Thyroid gland (tissue), 4 donors: ENCODE measurements at regions not wholly inside any gene's neighbourhood (a gene's known extent, or its start where the extent isn't known, plus 50 kb on each side); places are given as distances from the start of the nearest gene placed in this dataset.
A peak's percentile ranks its signal among the peaks of the same experiment; 100 is the strongest.

Experiments
- DNase-seq, 2 donors: peaks; one replicate each; pipeline ENCODE4 v3.0.0-alpha.2; 2019
- H3K27ac ChIP-seq, 3 donors: fragments of 200-600 bp; sonication (generic); 1 replicate in 2 of 3; 2 replicates in 1 of 3; pipeline ENCODE4 v1.5.1; 2016 to 2019; ENCODE audit warnings: mild to moderate bottlenecking in 1 of 3, moderate library complexity in 1 of 3
- H3K27me3 ChIP-seq: fragments of 200-600 bp; sonication (generic); one replicate; pipeline ENCODE4 v1.5.1; 2019
- H3K36me3 ChIP-seq, 2 donors: fragments of 200-600 bp; sonication (generic); one replicate each; pipeline ENCODE4 v1.5.1; 2016 to 2019
- H3K4me1 ChIP-seq, 2 donors: fragments of 200-600 bp; sonication (generic); one replicate each; pipeline ENCODE4 v1.5.1; 2017 to 2019
- H3K4me3 ChIP-seq, 3 donors: fragments of 200-600 bp; sonication (generic); replicated peaks in 1 of 3; 1 replicate in 2 of 3; 2 replicates in 1 of 3; pipeline ENCODE4 v1.5.1; 2016; ENCODE audit warnings: mild to moderate bottlenecking in 1 of 3
- H3K9me3 ChIP-seq: fragments of 200-600 bp; sonication (generic); one replicate; pipeline ENCODE4 v1.5.1; 2017
- CTCF ChIP-seq, 6 experiments: fragments of 200-600 bp in 3 of 6; fragments of 450-650 bp in 3 of 6; sonication (generic) in 3 of 6; IDR thresholded peaks; one replicate each; pipeline ENCODE4 v1.5.1; 2016 to 2019; ENCODE audit warnings: antibody characterized with exemption in 6 of 6, mild to moderate bottlenecking in 2 of 6, inconsistent platforms in 1 of 6, moderate library complexity in 1 of 6
- POLR2A ChIP-seq, 2 donors: fragments of 450-650 bp; IDR thresholded peaks; one replicate each; pipeline ENCODE4 v1.6.1; 2017; ENCODE audit warnings: antibody characterized with exemption in 2 of 2, mild to moderate bottlenecking in 2 of 2, moderate library complexity in 1 of 2
- WGBS, 2 donors: methylation state at CpG; one replicate each; pipeline ENCODE4 v1.1.5; 2017; 5-methylcytosine and 5-hydroxymethylcytosine counted together
- intact Hi-C: fragments of 100-400 bp; cut with DNase I; formaldehyde crosslinking; loops from one replicate; pipeline ENCODE4 v1.15.1; 2023

DNA sequence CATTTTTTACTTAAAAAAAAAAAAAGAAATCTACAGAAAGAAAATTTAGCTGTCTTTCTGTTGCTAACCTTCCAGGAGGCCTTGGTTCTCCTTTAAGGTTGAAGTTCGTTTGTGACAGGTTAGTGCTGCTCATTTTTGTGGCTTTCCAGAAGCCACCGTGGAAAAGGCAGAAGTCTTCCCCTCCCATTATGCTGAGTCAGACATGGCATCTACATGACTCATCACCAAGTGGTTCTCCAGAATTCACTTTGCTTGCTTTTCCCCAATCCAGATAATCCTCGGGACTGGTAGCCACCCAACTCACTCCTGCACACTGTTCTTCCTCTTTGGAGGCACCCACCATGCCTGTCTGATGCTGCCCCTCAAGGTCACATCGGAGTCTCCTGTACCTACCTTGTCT lies 228.7 kb downstream of the PIK3C3 start:
- 71 to 79% methylated on average over 4 of the region's 4 CpGs for WGBS, 2 donors
- Histone ChIP-seq H3K9me3 (no peaks in the 10 kb centered on the region), H3K36me3 (no peaks in the 10 kb centered on the region), H3K27ac (no peak overlapping the region), H3K27me3 (no peaks in the 10 kb centered on the region), H3K4me3 (no peak overlapping the region), H3K4me1 (no peaks in the 10 kb centered on the region)
- intact Hi-C loops = no loop called here
- DNase-seq = peak in 1 of 2 donors; percentile 5
- no peak for TF ChIP-seq POLR2A (IDR thresholded peaks at IDR 0.05)
- TF ChIP-seq CTCF (IDR thresholded peaks at IDR 0.05) = no peak

DNA sequence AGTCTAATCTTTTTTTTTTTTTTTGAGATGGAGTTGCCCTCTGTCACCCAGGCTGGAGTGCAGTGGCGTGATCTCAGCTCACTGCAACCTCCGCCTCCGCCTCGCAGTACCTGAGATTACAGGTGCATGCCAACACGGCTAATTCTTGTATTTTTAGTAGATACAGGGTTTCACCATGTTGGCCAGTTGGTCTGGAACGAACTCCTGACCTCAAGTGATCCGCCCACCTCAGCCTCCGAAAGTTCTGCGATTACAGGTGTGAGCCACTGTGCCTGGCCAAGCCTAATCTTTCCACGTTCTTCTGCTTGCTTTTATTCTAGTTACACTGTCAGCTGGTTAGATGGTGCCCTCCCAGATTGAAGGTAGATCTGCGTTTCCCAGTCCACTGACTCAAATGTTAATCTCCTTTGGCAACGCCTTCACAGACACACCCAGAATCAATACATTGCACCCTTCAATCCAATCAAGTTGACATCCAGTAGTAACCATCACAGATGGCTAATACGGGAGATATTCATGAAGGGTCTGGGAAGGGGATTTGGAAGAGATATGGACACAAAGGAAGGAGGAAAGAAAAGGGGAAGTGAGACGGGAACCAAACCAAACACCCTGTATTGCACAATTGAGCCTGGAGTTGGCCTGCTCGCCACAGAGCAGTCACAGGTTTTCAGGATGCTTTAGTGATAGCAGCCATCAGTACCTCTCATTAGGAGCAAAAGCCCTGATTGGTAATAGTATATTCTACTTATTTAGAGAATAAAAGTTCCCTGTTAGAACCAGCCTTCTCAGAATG lies 229.8 kb downstream of the PIK3C3 start:
- 91 to 96% methylated on average over 15 of the region's 15 CpGs for WGBS, 2 donors
- Histone ChIP-seq H3K4me3 (no peak overlapping the region), H3K27ac (no peak overlapping the region), H3K36me3 (no peaks in the 10 kb centered on the region), H3K27me3 (no peaks in the 10 kb centered on the region), H3K4me1 (no peaks in the 10 kb centered on the region), H3K9me3 (no peaks in the 10 kb centered on the region)
- intact Hi-C loops = no loop called here
- DNase-seq = no peak
- TF ChIP-seq POLR2A (IDR thresholded peaks at IDR 0.05) (no peak), CTCF (IDR thresholded peaks at IDR 0.05) (no peak)

GRCh38 chr18:42185486-42185885 lies 230.5 kb downstream of the PIK3C3 start:
- Histone ChIP-seq H3K27me3 (no peaks in the 10 kb centered on the region), H3K36me3 (no peaks in the 10 kb centered on the region), H3K4me3 (no peak overlapping the region), H3K27ac (no peak overlapping the region), H3K4me1 (no peaks in the 10 kb centered on the region), H3K9me3 (no peaks in the 10 kb centered on the region)
- DNase-seq = no peak
- intact Hi-C loops = no loop called here
- TF ChIP-seq CTCF (IDR thresholded peaks at IDR 0.05) = no peak
- TF ChIP-seq POLR2A (IDR thresholded peaks at IDR 0.05) = no peak

DNA sequence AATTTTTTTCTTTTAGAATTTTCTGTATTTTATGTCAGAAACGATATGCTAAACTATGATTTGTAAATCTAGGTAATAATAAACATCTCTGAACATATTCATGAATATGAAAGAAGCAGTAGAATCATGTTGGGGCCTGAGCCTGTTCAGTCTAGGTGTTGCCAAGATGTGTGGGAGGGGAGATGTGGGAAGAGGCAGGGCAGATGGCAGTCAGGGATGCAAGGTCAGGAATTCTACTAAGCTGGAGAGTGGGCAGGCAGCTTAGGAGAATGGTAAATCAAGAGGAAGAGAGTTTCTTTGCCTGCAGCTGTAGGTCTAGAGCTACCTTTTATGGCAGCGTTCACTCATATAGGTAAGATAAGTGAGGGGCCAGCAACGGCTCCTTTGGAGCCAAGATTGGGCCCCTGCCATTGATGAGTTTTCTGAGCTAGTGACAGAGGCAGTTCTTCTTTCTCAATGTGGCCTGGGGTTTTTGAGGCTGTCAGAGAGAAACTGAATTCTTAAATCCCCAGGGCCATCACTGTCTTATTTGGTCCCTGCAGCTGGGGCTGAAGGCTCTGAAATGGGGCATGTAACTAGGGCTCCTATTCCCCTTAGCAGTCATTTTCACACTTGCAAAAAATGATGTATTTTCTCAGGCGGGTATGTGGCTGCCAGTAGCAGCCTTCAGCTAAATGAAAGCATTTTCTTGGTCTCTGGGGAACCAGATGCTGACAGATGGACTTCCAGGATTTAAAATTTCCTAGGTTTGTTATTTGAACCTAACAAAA lies 232.8 kb downstream of the PIK3C3 start:
- no peak overlapping the region for H3K27ac ChIP-seq
- H3K4me1 ChIP-seq = no peaks in the 10 kb centered on the region
- no peaks in the 10 kb centered on the region for H3K9me3 ChIP-seq
- no peaks in the 10 kb centered on the region for H3K27me3 ChIP-seq
- no peak for DNase-seq
- intact Hi-C loops = no loop called here
- 75 to 87% methylated on average over 4 of the region's 4 CpGs for WGBS, 2 donors
- H3K4me3 ChIP-seq = no peak overlapping the region
- no peaks in the 10 kb centered on the region for H3K36me3 ChIP-seq
- TF ChIP-seq POLR2A (IDR thresholded peaks at IDR 0.05) (no peak), CTCF (IDR thresholded peaks at IDR 0.05) (no peak)

- 89% methylated on average over 3 of the region's 3 CpGs for WGBS, 2 donors
- TF ChIP-seq POLR2A (IDR thresholded peaks at IDR 0.05) (no peak), CTCF (IDR thresholded peaks at IDR 0.05) (no peak)
- intact Hi-C loops = no loop called here
Measured at GRCh38 chr18:42190643-42191042, 235.6 kb downstream of the PIK3C3 start.

More at GRCh38 chr18:42190643-42191042, 235.6 kb downstream of the PIK3C3 start:
- no peak overlapping the region for H3K27ac ChIP-seq
- H3K9me3 ChIP-seq = no peaks in the 10 kb centered on the region
- no peaks in the 10 kb centered on the region for H3K36me3 ChIP-seq
- no peaks in the 10 kb centered on the region for H3K4me1 ChIP-seq
- no peaks in the 10 kb centered on the region for H3K27me3 ChIP-seq
- H3K4me3 ChIP-seq = no peak overlapping the region
- no peak for DNase-seq
